HG02870 (cell line): ENCODE measurements at regions not wholly inside any gene's neighbourhood (a gene's known extent, or its start where the extent isn't known, plus 50 kb on each side); places are given as distances from the start of the nearest gene placed in this dataset.
"Not testable (repeated sequence)": the region's sequence is repeated elsewhere in the genome, so short reads cannot be mapped to it uniquely, and the experiment has no call there.

Source experiments
- ATAC-seq: cut with Tn5 transposase; IDR thresholded peaks from one replicate; pipeline ENCODE4 v1.9.1; 2021; ENCODE audit warnings: mild to moderate bottlenecking, moderate library complexity; ENCODE audit not compliant: unreplicated experiment

- not testable (repeated sequence) for ATAC-seq
These were observed 86.8 kb upstream of the ADORA2B start for GRCh38 chr17:15858082-15858481.

GRCh38 chr17:15860774-15861173 lies 84.2 kb upstream of the ADORA2B start:
- ATAC-seq = not testable (repeated sequence)

- ATAC-seq = not testable (repeated sequence)
These were observed 80.9 kb upstream of the ADORA2B start for GRCh38 chr17:15864061-15864460.

- not testable (repeated sequence) for ATAC-seq
These were observed 80.5 kb upstream of the ADORA2B start for GRCh38 chr17:15864472-15864871.

GRCh38 chr17:15866015-15866414 lies 78.9 kb upstream of the ADORA2B start:
- not testable (repeated sequence) for ATAC-seq

- not testable (repeated sequence) for ATAC-seq
These were observed 77.6 kb upstream of the ADORA2B start for GRCh38 chr17:15867331-15867730.

GRCh38 chr17:15869868-15870267 lies 75.1 kb upstream of the ADORA2B start:
- not testable (repeated sequence) for ATAC-seq

- not testable (repeated sequence) for ATAC-seq
These were observed 72.3 kb upstream of the ADORA2B start for GRCh38 chr17:15872677-15873076.

GRCh38 chr17:15877882-15878500 lies 66.9 kb upstream of the ADORA2B start:
- not testable (repeated sequence) for ATAC-seq

GRCh38 chr17:15882058-15882720 lies 62.7 kb upstream of the ADORA2B start:
- no peak for ATAC-seq

- no peak for ATAC-seq
These were observed 62.2 kb upstream of the ADORA2B start for GRCh38 chr17:15882777-15883176.

GRCh38 chr17:15883617-15884111 lies 61.3 kb upstream of the ADORA2B start:
- no peak for ATAC-seq

GRCh38 chr17:15884731-15885130 lies 60.2 kb upstream of the ADORA2B start:
- no peak for ATAC-seq

GRCh38 chr17:15885770-15886169 lies 59.2 kb upstream of the ADORA2B start:
- ATAC-seq = no peak

GRCh38 chr17:15886221-15886620 lies 58.7 kb upstream of the ADORA2B start:
- no peak for ATAC-seq

GRCh38 chr17:15886804-15887203 lies 58.1 kb upstream of the ADORA2B start:
- no peak for ATAC-seq

- no peak for ATAC-seq
These were observed 56.5 kb upstream of the ADORA2B start for GRCh38 chr17:15888436-15888835.

GRCh38 chr17:15890279-15890892 lies 54.5 kb upstream of the ADORA2B start:
- no peak for ATAC-seq

GRCh38 chr17:15891318-15891717 lies 53.6 kb upstream of the ADORA2B start:
- no peak for ATAC-seq

GRCh38 chr17:15892244-15892643 lies 52.7 kb upstream of the ADORA2B start:
- ATAC-seq = no peak

- no peak for ATAC-seq
These were observed 51.9 kb upstream of the ADORA2B start for GRCh38 chr17:15892731-15893657.
